Left ventricle myocardium inferior (tissue), 1 donor: ENCODE measurements at regions not wholly inside any gene's neighbourhood (a gene's known extent, or its start where the extent isn't known, plus 50 kb on each side); places are given as distances from the start of the nearest gene placed in this dataset.

Experiments
- DNase-seq: peaks from one replicate; pipeline ENCODE4 v3.0.0-alpha.2; 2020
- H3K27ac ChIP-seq: fragments of 200-600 bp; replicated peaks from 2 replicates; pipeline ENCODE4 v1.8.0; 2021
- H3K27me3 ChIP-seq: fragments of 200-600 bp; 2 replicates; pipeline ENCODE4 v1.8.0; 2021; ENCODE audit warnings: low read depth
- H3K36me3 ChIP-seq: fragments of 200-600 bp; 2 replicates; pipeline ENCODE4 v1.8.0; 2021
- H3K4me1 ChIP-seq: fragments of 200-600 bp; 2 replicates; pipeline ENCODE4 v1.8.0; 2021
- H3K4me3 ChIP-seq: fragments of 200-600 bp; 2 replicates; pipeline ENCODE4 v1.8.0; 2021; ENCODE audit warnings: mild to moderate bottlenecking, moderate library complexity
- H3K9me3 ChIP-seq: fragments of 200-600 bp; replicated peaks from 2 replicates; pipeline ENCODE4 v1.8.0; 2021
- CTCF ChIP-seq: fragments of 200-600 bp; IDR thresholded peaks from 2 replicates; pipeline ENCODE4 v1.8.0; 2021; ENCODE audit warnings: antibody characterized with exemption, mild to moderate bottlenecking, borderline replicate concordance
- intact Hi-C: fragments of 100-400 bp; cut with micrococcal nuclease; formaldehyde crosslinking; loops from one replicate; pipeline ENCODE4 v1.11.0; 2022
- donor health status: DM: no; HTN: yes; CAD: no; lungs with severe emphysema.

GRCh38 chr3:76699846-76700245, 340.1 kb upstream of the ROBO2 start:
- no peaks in the 10 kb centered on the region for H3K4me1 ChIP-seq
- no peak overlapping the region for H3K27ac ChIP-seq
- no peak for TF ChIP-seq CTCF
- H3K4me3 ChIP-seq: no peak overlapping the region
- intact Hi-C loops: no loop called here
- H3K36me3 ChIP-seq: no peaks in the 10 kb centered on the region
- no peaks in the 10 kb centered on the region for H3K9me3 ChIP-seq
- no peak for DNase-seq
- peaks cover 3% of the 10 kb centered on the region for H3K27me3 ChIP-seq

DNA sequence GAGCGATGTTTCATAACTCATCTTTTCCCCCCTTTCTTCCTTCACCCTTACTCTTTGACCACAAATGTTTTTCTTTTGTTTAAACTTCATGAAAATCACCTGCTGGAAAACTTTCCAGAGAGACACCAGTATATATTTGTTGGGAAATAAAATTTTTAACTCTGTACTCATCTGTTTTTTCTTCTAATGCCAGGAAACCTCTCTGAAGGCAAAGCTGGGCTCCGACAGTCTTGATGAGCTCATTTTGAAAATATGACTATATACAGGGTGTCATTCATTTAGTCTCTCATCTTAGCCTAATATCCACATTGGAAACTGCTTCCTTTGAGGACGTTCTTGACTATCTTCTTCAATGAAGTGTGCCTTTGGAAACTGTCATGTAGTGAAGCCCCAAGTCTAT, 339.6 kb upstream of the ROBO2 start:
- no peak for TF ChIP-seq CTCF
- intact Hi-C loops: no loop called here

DNA sequence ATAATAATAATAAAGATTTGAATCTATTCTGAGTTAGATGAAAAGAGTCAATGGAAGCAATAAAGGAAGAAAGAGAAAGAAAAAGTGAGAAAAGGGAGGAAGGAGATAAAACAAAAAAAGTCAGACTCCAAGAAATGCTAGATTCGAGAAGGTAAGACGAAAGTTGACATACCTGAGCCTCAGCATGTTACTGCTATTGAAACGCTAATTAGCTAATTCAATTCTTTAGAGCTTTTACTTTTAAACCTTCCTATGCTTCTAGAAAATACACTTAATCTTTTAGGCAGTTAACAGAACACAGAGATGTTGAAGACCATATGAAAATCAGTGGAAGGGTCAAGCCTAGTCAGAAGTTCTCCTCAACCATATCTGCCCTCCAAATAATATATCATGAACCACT, 337.2 kb upstream of the ROBO2 start:
- intact Hi-C loops: no loop called here
- Histone ChIP-seq H3K4me1 (no peaks in the 10 kb centered on the region), H3K36me3 (no peaks in the 10 kb centered on the region), H3K27me3 (no peaks in the 10 kb centered on the region), H3K27ac (no peak overlapping the region), H3K9me3 (no peaks in the 10 kb centered on the region), H3K4me3 (no peak overlapping the region)
- TF ChIP-seq CTCF: no peak
- DNase-seq: no peak

More for the DNA sequence above, 339.6 kb upstream of the ROBO2 start:
- Histone ChIP-seq H3K27me3 (peaks cover 3% of the 10 kb centered on the region), H3K36me3 (no peaks in the 10 kb centered on the region), H3K4me3 (no peak overlapping the region), H3K27ac (no peak overlapping the region), H3K4me1 (no peaks in the 10 kb centered on the region), H3K9me3 (no peaks in the 10 kb centered on the region)
- no peak for DNase-seq

DNA sequence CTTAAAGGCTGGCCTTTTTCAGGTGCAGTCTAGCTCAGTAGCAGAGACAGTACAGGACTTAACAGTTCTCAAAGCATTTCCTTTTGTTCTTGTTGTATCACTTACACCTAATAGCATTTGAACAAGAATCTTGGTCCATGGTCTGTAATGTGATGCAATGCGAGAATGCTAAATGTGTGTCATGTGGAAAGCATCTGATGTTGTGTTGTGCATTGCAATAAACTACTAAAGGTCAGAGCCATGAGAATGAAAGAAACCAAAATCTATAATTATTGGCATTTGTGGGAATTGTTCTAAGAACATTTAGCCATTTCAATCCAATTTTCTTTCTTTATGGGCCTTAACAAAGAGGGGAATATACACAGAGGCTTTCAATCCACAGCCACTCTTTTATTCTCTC, 324.5 kb upstream of the ROBO2 start:
- no peak for TF ChIP-seq CTCF
- DNase-seq: no peak
- no peak overlapping the region for H3K4me3 ChIP-seq
- H3K27me3 ChIP-seq: no peaks in the 10 kb centered on the region
- H3K27ac ChIP-seq: no peak overlapping the region
- H3K36me3 ChIP-seq: no peaks in the 10 kb centered on the region
- intact Hi-C loops: no loop called here
- no peaks in the 10 kb centered on the region for H3K4me1 ChIP-seq
- no peaks in the 10 kb centered on the region for H3K9me3 ChIP-seq

DNA sequence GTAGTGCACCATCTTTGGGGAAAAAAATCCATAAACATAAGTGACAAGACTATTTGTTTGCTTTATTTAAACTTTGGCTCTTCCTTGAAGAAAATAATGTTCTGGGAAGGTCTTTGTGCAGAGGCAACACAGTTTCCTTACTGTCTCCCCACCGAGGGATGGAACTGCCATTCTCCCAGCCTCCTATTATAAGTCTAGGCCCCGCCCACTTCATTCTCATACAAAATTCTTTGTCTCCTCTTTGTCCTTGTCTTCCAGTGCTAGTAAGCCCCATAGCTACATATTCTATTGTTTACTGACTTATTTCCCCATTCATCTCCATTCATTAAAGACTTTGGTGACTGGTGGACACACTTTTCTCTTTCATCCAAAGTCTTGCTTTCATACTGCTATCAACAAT, 316.5 kb upstream of the ROBO2 start:
- Histone ChIP-seq H3K27me3 (no peaks in the 10 kb centered on the region), H3K9me3 (no peaks in the 10 kb centered on the region), H3K36me3 (no peaks in the 10 kb centered on the region), H3K4me1 (no peaks in the 10 kb centered on the region), H3K4me3 (no peak overlapping the region), H3K27ac (no peak overlapping the region)
- no peak for TF ChIP-seq CTCF
- no peak for DNase-seq
- intact Hi-C loops: no loop called here

- Histone ChIP-seq H3K4me1 (no peaks in the 10 kb centered on the region), H3K27me3 (no peaks in the 10 kb centered on the region), H3K27ac (no peak overlapping the region), H3K36me3 (no peaks in the 10 kb centered on the region), H3K4me3 (no peak overlapping the region), H3K9me3 (no peaks in the 10 kb centered on the region)
- no peak for TF ChIP-seq CTCF
- intact Hi-C loops: no loop called here
- DNase-seq: no peak
Measured at GRCh38 chr3:76724075-76724474, 315.8 kb upstream of the ROBO2 start.
